Right lobe of liver (tissue), 4 donors: ENCODE measurements at regions not wholly inside any gene's neighbourhood (a gene's known extent, or its start where the extent isn't known, plus 50 kb on each side); places are given as distances from the start of the nearest gene placed in this dataset.

Experiments used
- CTCF ChIP-seq, 4 donors: fragments of 200-600 bp in 3 of 4; fragments of 450-650 bp in 1 of 4; IDR thresholded peaks; one replicate each; pipeline versions ENCODE4 v1.5.1 to v1.8.0; 2016 to 2022; ENCODE audit warnings: antibody characterized with exemption in 4 of 4, mild to moderate bottlenecking in 2 of 4
- POLR2A ChIP-seq: fragments of 450-650 bp; IDR thresholded peaks from one replicate; pipeline ENCODE4 v1.6.1; 2017; ENCODE audit warnings: antibody characterized with exemption, mild to moderate bottlenecking
- donor health status: DM: no; HTN: no; CAD: no.
- donor health status: DM: no; HTN: no; CAD: no.
- donor health status: DM: no; HTN: yes; CAD: no.

GRCh38 chr2:166545473-166545872 is 51.4 kb upstream of the SCN7A start:
- no peak for TF ChIP-seq POLR2A
- TF ChIP-seq CTCF (IDR thresholded peaks at IDR 0.05), result no peak
